Heart left ventricle (tissue), 16 donors: ENCODE measurements at regions not wholly inside any gene's neighbourhood (a gene's known extent, or its start where the extent isn't known, plus 50 kb on each side); places are given as distances from the start of the nearest gene placed in this dataset.

Experiments used
- ATAC-seq, 4 donors: fragments of 200-7000 bp; cut with Tn5 transposase; one replicate each; pipeline ENCODE4 v1.9.1; 2020 to 2022; ENCODE audit warnings: moderate library complexity in 4 of 4, mild to moderate bottlenecking in 3 of 4, moderate number of reproducible peaks in 1 of 4
- DNase-seq, 5 donors: peaks; one replicate each; pipeline ENCODE4 v3.0.0-alpha.2; 2020
- H3K27ac ChIP-seq, 12 donors: fragments of 200-600 bp; sonication (generic) in 4 of 12; one replicate each; pipeline versions ENCODE4 v1.5.0 to v1.8.0; 2016 to 2022; ENCODE audit warnings: mild to moderate bottlenecking in 2 of 12
- H3K27me3 ChIP-seq, 9 donors: fragments of 200-600 bp; sonication (generic) in 2 of 9; one replicate each; pipeline versions ENCODE4 v1.5.1 to v1.8.0; 2016 to 2022; ENCODE audit warnings: mild to moderate bottlenecking in 3 of 9
- H3K36me3 ChIP-seq, 9 donors: fragments of 200-600 bp; sonication (generic) in 2 of 9; one replicate each; pipeline versions ENCODE4 v1.5.0 to v1.8.0; 2018 to 2022; ENCODE audit warnings: mild to moderate bottlenecking in 2 of 9
- H3K4me1 ChIP-seq, 12 donors: fragments of 200-600 bp; sonication (generic) in 4 of 12; one replicate each; pipeline versions ENCODE4 v1.5.0 to v1.8.0; 2016 to 2022; ENCODE audit warnings: mild to moderate bottlenecking in 3 of 12
- H3K4me3 ChIP-seq, 12 donors: fragments of 200-600 bp; sonication (generic) in 4 of 12; one replicate each; pipeline versions ENCODE4 v1.5.0 to v1.8.0; 2017 to 2022; ENCODE audit warnings: mild to moderate bottlenecking in 9 of 12, moderate library complexity in 4 of 12
- H3K9me3 ChIP-seq, 12 donors: fragments of 200-600 bp; sonication (generic) in 4 of 12; one replicate each; pipeline versions ENCODE4 v1.5.0 to v1.8.0; 2016 to 2022; ENCODE audit warnings: mild to moderate bottlenecking in 1 of 12
- CTCF ChIP-seq, 12 donors: fragments of 200-600 bp; sonication (generic) in 4 of 12; IDR thresholded peaks; one replicate each; pipeline versions ENCODE4 v1.5.0 to v1.8.0; 2018 to 2022; ENCODE audit warnings: antibody characterized with exemption in 12 of 12, mild to moderate bottlenecking in 5 of 12
- POLR2A ChIP-seq, 2 donors: fragments of 450-650 bp; IDR thresholded peaks; one replicate each; pipeline ENCODE4 v1.6.1; 2017; ENCODE audit warnings: antibody characterized with exemption in 2 of 2, mild to moderate bottlenecking in 2 of 2, moderate library complexity in 2 of 2
- WGBS, 4 donors: extraction: QIAGEN DNeasy Blood & Tissue Kit in 2 of 4; methylation state at CpG; one replicate each; pipeline versions ENCODE4 v1.1.5 to v1.1.7; 2013 to 2018; 5-methylcytosine and 5-hydroxymethylcytosine counted together
- intact Hi-C, 10 donors: fragments of 100-400 bp; cut with DNase I; formaldehyde crosslinking; loops; one replicate each; pipeline versions ENCODE4 v1.11.1 to v1.14.2; 2022
- donor health status: ischemic (EF 13 %, LVEDD 7.1; RV severe dilation, severe dysfunction).
- donor health status: healthy with polysubstance abuse.
- donor health status: DM: no; HTN: yes; CAD: no.
- donor health status: DM: no; HTN: no; CAD: no.
- donor health status: ischemic (EF 25% LVEDD 6.9; RV normal size, moderate dysfunction).
- donor health status: ischemic (EF 25% LVEDD 5.7; RV mildly dilated, moderate dysfunction).
- donor health status: healthy.
- donor health status: DM: yes; HTN: yes; CAD: no.
- donor health status: ischemic (EF 35%, LVEDD 5.7; RV mildly dilated, moderate dysfunction).
- donor health status: nonischemic (EF 11% LVEDD 7.7; RV severe dilation, severe dysfunction).
- donor health status: DM: yes; HTN: yes; CAD: no.
- donor health status: PGD.
- donor health status: ischemic (EF 29% LVEDD 5.4; RV normal size, mild dysfunction).
- donor health status: nonischemic (EF 23%, LVEDD 6.1; RV moderate dilation, normal function).

DNA sequence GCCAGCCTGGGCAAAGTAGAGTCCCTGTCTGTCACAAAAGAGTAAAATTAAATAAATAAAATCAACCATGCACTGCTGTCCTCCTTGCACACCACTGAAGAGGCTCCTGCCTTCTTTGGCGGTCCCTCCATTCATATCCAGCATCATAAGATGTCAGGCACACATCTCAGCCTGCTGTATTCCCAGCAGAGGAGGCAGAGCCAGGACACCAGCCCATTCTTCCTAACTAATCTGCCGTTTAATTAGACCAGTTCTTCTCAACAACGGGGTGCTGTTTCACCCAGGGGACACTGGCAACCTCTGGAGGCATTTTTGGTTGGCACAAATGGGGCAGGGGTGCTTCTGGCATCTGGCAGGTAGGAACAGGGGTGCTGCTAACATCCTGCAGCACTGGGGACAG is 119.7 kb downstream of the ETS2 start:
- intact Hi-C loops = loop anchor here in 2 of 10 donors (5.0 kb wide), 2 partner anchors 62 to 67 kb away; no protein-coding TSS in a partner anchor
- TF ChIP-seq CTCF (IDR thresholded peaks at IDR 0.05) = no peak
- 24 to 44% (median 39%) methylated on average over 3 of the region's 3 CpGs for WGBS, 4 donors
- Histone ChIP-seq H3K4me1 (peaks cover 0 to 39% (median 17%) of the 10 kb centered on the region in 12 donors), H3K27me3 (no peaks in the 10 kb centered on the region), H3K36me3 (no peaks in the 10 kb centered on the region), H3K4me3 (peak overlapping the region in 10 of 12 donors; percentile 26 to 43 (median 36)), H3K9me3 (peaks cover 0 to 11% (median 0%) of the 10 kb centered on the region in 12 donors), H3K27ac (peak overlapping the region; percentile 51 to 89 (median 72))
- DNase-seq = no peak
- ATAC-seq = peak in 2 of 4 donors; percentile 13 to 34

DNA sequence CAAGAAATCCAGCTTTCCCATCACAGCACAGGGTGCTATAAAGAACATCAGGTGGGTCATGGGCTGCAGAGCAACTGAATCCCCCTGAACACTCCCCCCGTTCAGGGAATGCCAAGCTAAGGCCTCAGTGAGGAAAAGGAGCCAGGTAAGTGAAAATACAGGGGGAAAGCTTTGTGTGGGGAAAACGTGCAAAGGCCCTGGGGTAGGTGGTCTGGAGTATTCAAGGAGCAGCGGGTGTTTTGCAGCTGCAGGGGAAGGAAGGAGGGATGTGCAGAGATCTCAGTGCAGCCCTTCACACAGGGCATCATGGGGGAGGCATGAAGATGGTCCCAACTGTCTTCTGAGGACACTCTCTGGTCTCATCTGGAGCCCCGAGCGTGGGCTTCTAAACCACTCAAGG is 119.2 kb downstream of the ETS2 start:
- no peak for TF ChIP-seq CTCF (IDR thresholded peaks at IDR 0.05)
- TF ChIP-seq POLR2A (IDR thresholded peaks at IDR 0.05) = no peak
- ATAC-seq = no peak
- DNase-seq = no peak
- intact Hi-C loops = loop anchor here in 2 of 10 donors (5.0 kb wide), 2 partner anchors 62 to 67 kb away; no protein-coding TSS in a partner anchor
- Histone ChIP-seq H3K27me3 (no peaks in the 10 kb centered on the region), H3K4me3 (no peak overlapping the region), H3K27ac (peak overlapping the region in 4 of 12 donors; percentile 62 to 89 (median 74)), H3K9me3 (peaks cover 0 to 10% (median 0%) of the 10 kb centered on the region in 12 donors), H3K4me1 (peaks cover 0 to 35% (median 17%) of the 10 kb centered on the region in 12 donors), H3K36me3 (no peaks in the 10 kb centered on the region)
- WGBS, 4 donors = 94 to 98% (median 97%) methylated on average over 5 of the region's 5 CpGs

GRCh38 chr21:38923429-38923828 is 117.7 kb downstream of the ETS2 start:
- intact Hi-C loops = no loop called here
- no peaks in the 10 kb centered on the region for H3K36me3 ChIP-seq
- DNase-seq = no peak
- H3K4me3 ChIP-seq = no peak overlapping the region
- H3K4me1 ChIP-seq = peaks cover 0 to 35% (median 17%) of the 10 kb centered on the region in 12 donors
- 92 to 97% (median 93%) methylated on average over 4 of the region's 4 CpGs for WGBS, 4 donors
- no peak for ATAC-seq
- H3K27ac ChIP-seq = peak overlapping the region in 1 of 12 donors; percentile 29
- H3K9me3 ChIP-seq = no peaks in the 10 kb centered on the region
- H3K27me3 ChIP-seq = no peaks in the 10 kb centered on the region
- TF ChIP-seq POLR2A (IDR thresholded peaks at IDR 0.05) (no peak), CTCF (IDR thresholded peaks at IDR 0.05) (no peak)

DNA sequence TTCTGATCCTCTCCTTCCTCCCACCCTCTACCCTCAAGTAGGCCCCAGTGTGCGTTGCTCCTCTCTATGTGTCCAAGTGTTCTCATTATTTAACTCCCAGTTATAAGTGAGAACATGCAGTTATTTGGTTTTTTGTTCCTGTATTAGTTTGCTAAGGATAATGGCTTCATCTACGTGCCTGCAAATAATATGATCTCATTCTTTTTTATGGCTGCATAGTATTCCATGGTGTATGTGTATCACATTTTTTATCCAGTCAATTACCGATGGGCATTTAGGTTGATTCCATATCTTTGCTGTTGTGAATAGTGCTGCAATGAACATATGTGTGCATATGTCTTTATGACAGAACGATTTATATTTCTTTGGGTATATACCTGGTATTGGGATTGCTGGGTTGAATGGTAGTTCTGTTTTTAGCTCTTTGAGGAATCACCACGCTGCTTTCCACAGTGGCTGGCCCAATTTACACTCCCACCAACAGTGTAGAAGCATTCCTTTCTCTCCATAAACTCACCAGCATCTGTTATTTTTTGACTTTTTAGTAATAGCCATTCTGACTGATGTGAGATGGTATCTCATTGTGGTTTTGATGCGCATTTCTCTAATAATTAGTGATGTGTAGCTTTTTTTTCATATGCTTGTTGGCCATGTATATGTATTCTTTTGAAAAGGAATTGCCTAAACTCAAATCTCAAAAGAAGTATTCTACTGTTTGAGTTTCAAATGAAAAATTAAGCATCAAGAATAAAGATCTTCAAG is 116.9 kb downstream of the ETS2 start:
- no peak for ATAC-seq
- H3K4me3 ChIP-seq = no peak overlapping the region
- H3K27ac ChIP-seq = peak overlapping the region in 1 of 12 donors; percentile 29
- peaks cover 0 to 40% (median 17%) of the 10 kb centered on the region in 12 donors for H3K4me1 ChIP-seq
- DNase-seq = no peak
- no peak for TF ChIP-seq POLR2A (IDR thresholded peaks at IDR 0.05)
- TF ChIP-seq CTCF (IDR thresholded peaks at IDR 0.05) = no peak
- H3K36me3 ChIP-seq = no peaks in the 10 kb centered on the region
- no peaks in the 10 kb centered on the region for H3K27me3 ChIP-seq
- intact Hi-C loops = no loop called here
- H3K9me3 ChIP-seq = no peaks in the 10 kb centered on the region
- WGBS, 4 donors = 96 to 99% (median 97%) methylated on average over 6 of the region's 6 CpGs
